ENCODE measurements at regions not wholly inside any gene's neighbourhood (a gene's known extent, or its start where the extent isn't known, plus 50 kb on each side); places are given as distances from the start of the nearest gene placed in this dataset.

DNA sequence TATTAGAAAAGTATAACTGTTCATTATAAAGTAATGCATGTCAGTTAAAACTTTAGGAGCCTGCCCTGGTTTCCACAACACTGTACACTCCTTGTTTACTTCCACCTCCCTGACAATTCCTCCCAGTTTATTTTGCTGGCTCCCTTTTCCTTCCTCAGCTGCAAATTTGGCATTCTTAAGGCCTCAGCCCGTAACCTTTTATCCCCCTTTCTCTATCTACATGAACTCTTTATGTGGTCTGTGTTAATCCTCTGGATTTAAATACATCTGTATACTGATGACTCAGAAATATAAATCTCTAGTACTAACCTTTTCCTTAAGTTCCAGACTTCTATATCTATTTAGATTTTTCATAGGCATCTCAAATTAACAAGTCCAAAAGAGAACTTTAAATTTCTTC is 143.6 kb downstream of the OTOL1 start:
- intact Hi-C loops (cut with DNase I), result no loop called here
- Histone ChIP-seq H3K27ac (no peak overlapping the region), H3K4me1 (no peaks in the 10 kb centered on the region), H3K4me3 (no peak overlapping the region), H3K36me3 (replicated peaks in 1 of 2; ENCODE audit: insufficient read depth in 1 of 2, low read depth in 2 of 2) (no peaks in the 10 kb centered on the region), H3K9me3 (no peaks in the 10 kb centered on the region), H3K27me3 (no peaks in the 10 kb centered on the region)
- no peak for ATAC-seq
- TF ChIP-seq, protein P1, sequence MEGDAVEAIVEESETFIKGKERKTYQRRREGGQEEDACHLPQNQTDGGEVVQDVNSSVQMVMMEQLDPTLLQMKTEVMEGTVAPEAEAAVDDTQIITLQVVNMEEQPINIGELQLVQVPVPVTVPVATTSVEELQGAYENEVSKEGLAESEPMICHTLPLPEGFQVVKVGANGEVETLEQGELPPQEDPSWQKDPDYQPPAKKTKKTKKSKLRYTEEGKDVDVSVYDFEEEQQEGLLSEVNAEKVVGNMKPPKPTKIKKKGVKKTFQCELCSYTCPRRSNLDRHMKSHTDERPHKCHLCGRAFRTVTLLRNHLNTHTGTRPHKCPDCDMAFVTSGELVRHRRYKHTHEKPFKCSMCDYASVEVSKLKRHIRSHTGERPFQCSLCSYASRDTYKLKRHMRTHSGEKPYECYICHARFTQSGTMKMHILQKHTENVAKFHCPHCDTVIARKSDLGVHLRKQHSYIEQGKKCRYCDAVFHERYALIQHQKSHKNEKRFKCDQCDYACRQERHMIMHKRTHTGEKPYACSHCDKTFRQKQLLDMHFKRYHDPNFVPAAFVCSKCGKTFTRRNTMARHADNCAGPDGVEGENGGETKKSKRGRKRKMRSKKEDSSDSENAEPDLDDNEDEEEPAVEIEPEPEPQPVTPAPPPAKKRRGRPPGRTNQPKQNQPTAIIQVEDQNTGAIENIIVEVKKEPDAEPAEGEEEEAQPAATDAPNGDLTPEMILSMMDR (IDR thresholded peaks at IDR 0.05), result no peak
- no peak for TF ChIP-seq POLR2A (IDR thresholded peaks at IDR 0.05)
- DNase-seq, result no peak
- WGBS, 2 donors, result 38 to 75% methylated on average over 1 of the region's 1 CpG

- ATAC-seq, result no peak
- TF ChIP-seq, protein P1 (IDR thresholded peaks at IDR 0.05), result no peak
- TF ChIP-seq POLR2A (IDR thresholded peaks at IDR 0.05), result no peak
- WGBS, 2 donors, result 16 to 31% methylated on average over 1 of the region's 1 CpG
Observed at GRCh38 chr3:161641287-161641686, 144.7 kb downstream of the OTOL1 start.

GRCh38 chr3:161644891-161645635 is 148.5 kb downstream of the OTOL1 start:
- Histone ChIP-seq H3K27me3 (no peaks in the 10 kb centered on the region), H3K27ac (no peak overlapping the region), H3K9me3 (no peaks in the 10 kb centered on the region), H3K4me1 (no peaks in the 10 kb centered on the region), H3K36me3 (replicated peaks in 1 of 2; ENCODE audit: insufficient read depth in 1 of 2, low read depth in 2 of 2) (no peaks in the 10 kb centered on the region), H3K4me3 (no peak overlapping the region)
- TF ChIP-seq, protein P1 (IDR thresholded peaks at IDR 0.05), result no peak
- TF ChIP-seq POLR2A (IDR thresholded peaks at IDR 0.05), result no peak
- WGBS, 2 donors, result 43 to 48% methylated on average over 6 of the region's 6 CpGs
- DNase-seq, result no peak
- ATAC-seq, result no peak
- intact Hi-C loops (cut with DNase I), result no loop called here

More at GRCh38 chr3:161641287-161641686, 144.7 kb downstream of the OTOL1 start:
- H3K4me3 ChIP-seq, result no peak overlapping the region
- DNase-seq, result no peak
- intact Hi-C loops (cut with DNase I), result no loop called here
- H3K9me3 ChIP-seq, result no peaks in the 10 kb centered on the region
- H3K27me3 ChIP-seq, result no peaks in the 10 kb centered on the region
- H3K4me1 ChIP-seq, result no peaks in the 10 kb centered on the region
- H3K27ac ChIP-seq, result no peak overlapping the region
- no peaks in the 10 kb centered on the region for H3K36me3 ChIP-seq (replicated peaks in 1 of 2; ENCODE audit: insufficient read depth in 1 of 2, low read depth in 2 of 2)

- TF ChIP-seq, protein P1 (IDR thresholded peaks at IDR 0.05), result no peak
- no peak for TF ChIP-seq POLR2A (IDR thresholded peaks at IDR 0.05)
- no peak overlapping the region for H3K4me3 ChIP-seq
- no peak for DNase-seq
- WGBS, 2 donors, result 54 to 64% methylated on average over 2 of the region's 2 CpGs
- H3K36me3 ChIP-seq (replicated peaks in 1 of 2; ENCODE audit: insufficient read depth in 1 of 2, low read depth in 2 of 2), result no peaks in the 10 kb centered on the region
- no peaks in the 10 kb centered on the region for H3K27me3 ChIP-seq
- intact Hi-C loops (cut with DNase I), result no loop called here
- no peak for ATAC-seq
- no peaks in the 10 kb centered on the region for H3K4me1 ChIP-seq
- no peak overlapping the region for H3K27ac ChIP-seq
- no peaks in the 10 kb centered on the region for H3K9me3 ChIP-seq
Observed at GRCh38 chr3:161647936-161648470, 151.4 kb downstream of the OTOL1 start.

Data from body of pancreas (tissue), 4 donors.